Parathyroid adenoma (tissue), 2 donors: ENCODE measurements at regions not wholly inside any gene's neighbourhood (a gene's known extent, or its start where the extent isn't known, plus 50 kb on each side); places are given as distances from the start of the nearest gene placed in this dataset.

Experiments
- H2AFZ ChIP-seq: fragments of 300-600 bp; sonication (generic); one replicate; pipeline ENCODE4 v1.7.0; 2017; ENCODE audit warnings: antibody characterized with exemption, mild to moderate bottlenecking
- H3K27ac ChIP-seq: fragments of 300-600 bp; sonication (generic); one replicate; pipeline ENCODE4 v1.7.0; 2017
- H3K27me3 ChIP-seq: fragments of 300-600 bp; sonication (generic); one replicate; pipeline ENCODE4 v1.7.0; 2017; ENCODE audit warnings: low read length; ENCODE audit not compliant: control insufficient read depth, insufficient read depth
- H3K36me3 ChIP-seq: fragments of 300-600 bp; sonication (generic); one replicate; pipeline ENCODE4 v1.7.0; 2017; ENCODE audit warnings: low read length; ENCODE audit not compliant: control insufficient read depth, insufficient read depth
- H3K4me1 ChIP-seq: fragments of 300-600 bp; sonication (generic); one replicate; pipeline ENCODE4 v1.7.0; 2017; ENCODE audit warnings: control low read depth
- H3K4me2 ChIP-seq: fragments of 300-600 bp; sonication (generic); one replicate; pipeline ENCODE4 v1.7.0; 2017; ENCODE audit warnings: low read length
- H3K4me3 ChIP-seq: fragments of 300-600 bp; sonication (generic); one replicate; pipeline ENCODE4 v1.7.0; 2017; ENCODE audit warnings: low read depth, low read length
- H3K79me2 ChIP-seq: fragments of 300-600 bp; sonication (generic); one replicate; pipeline ENCODE4 v1.7.0; 2017; ENCODE audit warnings: control low read depth
- H3K9ac ChIP-seq: fragments of 300-600 bp; sonication (generic); one replicate; pipeline ENCODE4 v1.7.0; 2017; ENCODE audit warnings: mild to moderate bottlenecking
- H3K9me3 ChIP-seq: fragments of 300-600 bp; sonication (generic); one replicate; pipeline ENCODE4 v1.7.0; 2017; ENCODE audit warnings: low read length; ENCODE audit not compliant: control insufficient read depth
- CTCF ChIP-seq: fragments of 300-600 bp; sonication (generic); IDR thresholded peaks from one replicate; pipeline ENCODE4 v1.7.0; 2017; ENCODE audit warnings: antibody characterized with exemption, mild to moderate bottlenecking
- donor health status: primary hyperparathyroidism.

- Histone ChIP-seq H2AFZ (no peak overlapping the region), H3K4me3 (no peak overlapping the region), H3K27me3 (no peaks in the 10 kb centered on the region), H3K36me3 (no peaks in the 10 kb centered on the region), H3K27ac (no peak overlapping the region), H3K9me3 (no peaks in the 10 kb centered on the region), H3K79me2 (no peaks in the 10 kb centered on the region), H3K4me2 (no peak overlapping the region), H3K9ac (no peak overlapping the region), H3K4me1 (no peaks in the 10 kb centered on the region)
- no peak for TF ChIP-seq CTCF
Measured at GRCh38 chr3:34066328-34066727, 267.9 kb downstream of the PDCD6IP start.

- Histone ChIP-seq H3K36me3 (no peaks in the 10 kb centered on the region), H3K4me3 (no peak overlapping the region), H3K27ac (no peak overlapping the region), H3K4me2 (no peak overlapping the region), H3K4me1 (no peaks in the 10 kb centered on the region), H3K27me3 (no peaks in the 10 kb centered on the region), H2AFZ (no peak overlapping the region), H3K9ac (no peak overlapping the region), H3K79me2 (no peaks in the 10 kb centered on the region), H3K9me3 (no peaks in the 10 kb centered on the region)
- TF ChIP-seq CTCF, result no peak
Measured at GRCh38 chr3:34066999-34067398, 268.6 kb downstream of the PDCD6IP start.

GRCh38 chr3:34067536-34068051, 269.2 kb downstream of the PDCD6IP start:
- no peak for TF ChIP-seq CTCF

GRCh38 chr3:34068505-34068904, 270.1 kb downstream of the PDCD6IP start:
- no peaks in the 10 kb centered on the region for H3K9me3 ChIP-seq
- no peak overlapping the region for H3K4me3 ChIP-seq
- H3K4me2 ChIP-seq, result no peak overlapping the region
- no peak overlapping the region for H3K27ac ChIP-seq
- H3K79me2 ChIP-seq, result no peaks in the 10 kb centered on the region
- H2AFZ ChIP-seq, result no peak overlapping the region
- no peaks in the 10 kb centered on the region for H3K27me3 ChIP-seq
- H3K4me1 ChIP-seq, result no peaks in the 10 kb centered on the region
- no peak overlapping the region for H3K9ac ChIP-seq
- TF ChIP-seq CTCF, result no peak
- H3K36me3 ChIP-seq, result no peaks in the 10 kb centered on the region

More at GRCh38 chr3:34067536-34068051, 269.2 kb downstream of the PDCD6IP start:
- Histone ChIP-seq H3K9me3 (no peaks in the 10 kb centered on the region), H3K36me3 (no peaks in the 10 kb centered on the region), H3K27ac (no peak overlapping the region), H3K27me3 (no peaks in the 10 kb centered on the region), H3K9ac (no peak overlapping the region), H3K4me3 (no peak overlapping the region), H3K4me1 (no peaks in the 10 kb centered on the region), H2AFZ (no peak overlapping the region), H3K79me2 (no peaks in the 10 kb centered on the region), H3K4me2 (no peak overlapping the region)

GRCh38 chr3:34070831-34071585, 272.6 kb downstream of the PDCD6IP start:
- H3K4me1 ChIP-seq, result no peaks in the 10 kb centered on the region
- no peak overlapping the region for H3K27ac ChIP-seq
- no peaks in the 10 kb centered on the region for H3K9me3 ChIP-seq
- H2AFZ ChIP-seq, result no peak overlapping the region
- H3K4me3 ChIP-seq, result no peak overlapping the region
- H3K4me2 ChIP-seq, result no peak overlapping the region
- no peaks in the 10 kb centered on the region for H3K79me2 ChIP-seq
- no peak for TF ChIP-seq CTCF
- H3K36me3 ChIP-seq, result no peaks in the 10 kb centered on the region
- no peaks in the 10 kb centered on the region for H3K27me3 ChIP-seq
- H3K9ac ChIP-seq, result no peak overlapping the region
